ENCODE measurements at regions not wholly inside any gene's neighbourhood (a gene's known extent, or its start where the extent isn't known, plus 50 kb on each side); places are given as distances from the start of the nearest gene placed in this dataset.

DNA sequence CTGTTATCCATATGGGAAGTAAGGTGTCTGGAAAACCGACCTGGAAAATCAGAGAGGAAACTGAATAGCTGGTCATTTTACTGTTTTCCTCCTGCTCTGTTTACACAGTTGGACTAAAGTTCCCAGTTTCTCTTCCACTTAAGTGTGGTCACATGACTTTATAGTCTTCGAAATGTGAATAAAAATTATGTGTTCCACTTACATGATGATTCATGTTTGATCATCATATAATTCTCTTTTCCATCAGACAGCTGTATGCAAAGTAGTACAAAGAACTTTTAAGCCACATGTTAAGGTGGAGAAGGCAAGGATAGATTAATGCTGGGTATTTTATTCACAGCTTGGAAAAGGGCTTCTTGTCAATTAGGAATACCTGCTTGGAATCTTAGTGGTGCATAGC, 525.5 kb upstream of the BCHE start:
- Histone ChIP-seq H3K27ac (no peak overlapping the region), H3K9me3 (no peaks in the 10 kb centered on the region), H3K4me1 (no peaks in the 10 kb centered on the region), H3K27me3 (no peaks in the 10 kb centered on the region), H3K4me3 (no peak overlapping the region), H3K36me3 (no peaks in the 10 kb centered on the region)
- no peak for DNase-seq (ENCODE audit: low spot score)
- TF ChIP-seq, protein P1, sequence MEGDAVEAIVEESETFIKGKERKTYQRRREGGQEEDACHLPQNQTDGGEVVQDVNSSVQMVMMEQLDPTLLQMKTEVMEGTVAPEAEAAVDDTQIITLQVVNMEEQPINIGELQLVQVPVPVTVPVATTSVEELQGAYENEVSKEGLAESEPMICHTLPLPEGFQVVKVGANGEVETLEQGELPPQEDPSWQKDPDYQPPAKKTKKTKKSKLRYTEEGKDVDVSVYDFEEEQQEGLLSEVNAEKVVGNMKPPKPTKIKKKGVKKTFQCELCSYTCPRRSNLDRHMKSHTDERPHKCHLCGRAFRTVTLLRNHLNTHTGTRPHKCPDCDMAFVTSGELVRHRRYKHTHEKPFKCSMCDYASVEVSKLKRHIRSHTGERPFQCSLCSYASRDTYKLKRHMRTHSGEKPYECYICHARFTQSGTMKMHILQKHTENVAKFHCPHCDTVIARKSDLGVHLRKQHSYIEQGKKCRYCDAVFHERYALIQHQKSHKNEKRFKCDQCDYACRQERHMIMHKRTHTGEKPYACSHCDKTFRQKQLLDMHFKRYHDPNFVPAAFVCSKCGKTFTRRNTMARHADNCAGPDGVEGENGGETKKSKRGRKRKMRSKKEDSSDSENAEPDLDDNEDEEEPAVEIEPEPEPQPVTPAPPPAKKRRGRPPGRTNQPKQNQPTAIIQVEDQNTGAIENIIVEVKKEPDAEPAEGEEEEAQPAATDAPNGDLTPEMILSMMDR (IDR thresholded peaks at IDR 0.05), result no peak

DNA sequence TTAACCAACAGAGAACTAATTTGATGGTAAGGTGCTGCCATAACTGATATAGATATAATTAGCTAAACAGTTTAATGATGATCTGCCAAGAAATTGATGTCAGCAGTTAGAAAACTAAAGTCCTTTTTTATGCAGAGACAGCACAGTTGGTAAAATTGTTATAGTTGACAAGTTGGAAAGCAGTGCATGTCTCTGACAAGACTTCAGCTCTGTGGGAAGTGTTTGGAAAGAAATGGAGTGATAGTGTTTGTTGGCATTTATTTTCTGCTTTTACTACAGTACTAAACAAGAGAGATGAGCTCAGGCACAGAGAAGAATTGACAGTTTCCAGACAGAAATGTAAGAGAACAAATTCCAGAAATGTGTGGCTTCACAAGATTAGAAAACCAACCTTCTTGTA, 523.5 kb upstream of the BCHE start:
- DNase-seq (ENCODE audit: low spot score), result no peak
- Histone ChIP-seq H3K27me3 (no peaks in the 10 kb centered on the region), H3K9me3 (no peaks in the 10 kb centered on the region), H3K4me3 (no peak overlapping the region), H3K27ac (no peak overlapping the region), H3K4me1 (no peaks in the 10 kb centered on the region), H3K36me3 (no peaks in the 10 kb centered on the region)
- TF ChIP-seq, protein P1 (IDR thresholded peaks at IDR 0.05), result no peak

DNA sequence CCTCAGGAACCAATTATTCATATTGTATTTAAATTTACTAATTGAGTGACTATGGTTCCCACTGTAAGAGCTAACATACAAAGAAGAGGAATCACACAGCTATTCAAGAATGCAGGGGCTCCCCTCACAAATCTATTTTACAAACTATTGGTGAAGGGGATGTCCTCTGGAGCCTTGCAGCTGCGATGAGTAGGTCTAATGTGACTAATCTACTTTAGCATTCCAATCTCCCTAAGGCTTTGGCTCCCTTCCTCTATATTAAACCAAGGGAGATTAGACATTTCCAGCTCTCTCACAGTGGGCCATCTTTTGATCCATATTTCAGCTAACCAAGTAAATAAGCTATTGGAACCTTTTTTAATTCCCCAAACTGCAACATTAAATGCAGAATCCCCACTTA, 514.2 kb upstream of the BCHE start:
- no peak for DNase-seq (ENCODE audit: low spot score)

DNA sequence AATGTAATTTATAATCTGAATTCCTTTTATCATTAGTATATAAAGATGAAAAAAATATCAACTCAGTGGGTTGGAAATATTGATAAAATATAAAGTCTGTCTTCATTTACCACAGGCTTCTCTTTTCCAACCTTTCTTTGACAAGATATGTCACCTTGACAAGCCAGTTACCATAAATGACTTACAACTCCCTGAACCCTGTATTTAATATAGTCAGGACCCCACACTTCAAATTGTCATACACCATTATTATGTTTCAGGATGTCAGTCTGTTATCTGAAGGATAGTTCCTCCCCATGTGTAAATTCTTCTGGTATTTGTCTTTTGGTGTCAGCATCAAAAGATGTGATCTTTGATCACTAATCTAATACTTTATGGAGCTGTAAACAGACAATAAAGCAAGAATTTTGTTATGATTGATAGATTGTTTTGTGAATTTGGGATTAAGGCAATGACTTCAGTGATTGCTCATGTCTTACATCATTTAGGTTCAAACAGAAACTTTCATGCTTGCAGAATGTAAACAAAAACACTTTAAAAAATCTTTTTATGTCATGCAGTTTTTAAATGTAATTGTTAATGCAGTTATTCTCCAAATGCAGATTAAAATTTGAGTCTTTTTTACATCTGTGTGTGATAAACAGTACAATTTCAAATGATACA, 503.5 kb upstream of the BCHE start:
- no peaks in the 10 kb centered on the region for H3K36me3 ChIP-seq
- no peak for DNase-seq (ENCODE audit: low spot score)
- no peaks in the 10 kb centered on the region for H3K4me1 ChIP-seq
- no peak overlapping the region for H3K27ac ChIP-seq
- no peak overlapping the region for H3K4me3 ChIP-seq
- TF ChIP-seq, protein P1 (IDR thresholded peaks at IDR 0.05), result no peak
- no peaks in the 10 kb centered on the region for H3K27me3 ChIP-seq
- H3K9me3 ChIP-seq, result peaks cover 0 to 9% of the 10 kb centered on the region in 2 donors

More for the DNA sequence above, 514.2 kb upstream of the BCHE start:
- H3K36me3 ChIP-seq, result no peaks in the 10 kb centered on the region
- H3K9me3 ChIP-seq, result peaks cover 8 to 9% of the 10 kb centered on the region in 2 donors
- H3K4me1 ChIP-seq, result no peaks in the 10 kb centered on the region
- TF ChIP-seq, protein P1 (IDR thresholded peaks at IDR 0.05), result no peak
- no peak overlapping the region for H3K4me3 ChIP-seq
- H3K27ac ChIP-seq, result no peak overlapping the region
- H3K27me3 ChIP-seq, result no peaks in the 10 kb centered on the region

DNA sequence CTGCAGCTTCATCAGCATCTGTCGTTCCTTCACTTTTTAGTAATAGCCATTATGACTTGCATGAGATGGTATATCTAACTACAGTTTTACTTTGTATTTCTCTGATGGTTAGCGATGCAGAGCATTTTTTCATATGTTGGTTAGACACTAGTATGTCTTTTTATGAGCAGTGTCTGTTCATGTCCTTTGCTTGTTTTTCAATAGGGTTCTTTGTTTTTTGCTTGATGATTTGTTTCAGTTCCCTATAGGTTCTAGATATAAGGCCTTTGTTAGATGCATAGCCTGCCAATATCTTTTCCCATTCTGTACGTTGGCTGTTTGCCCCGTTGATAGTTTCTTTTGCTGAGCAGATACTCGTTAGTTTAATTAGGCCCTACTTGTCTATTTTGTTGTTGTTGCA, 487.2 kb upstream of the BCHE start:
- TF ChIP-seq, protein P1 (IDR thresholded peaks at IDR 0.05), result no peak
- no peaks in the 10 kb centered on the region for H3K4me1 ChIP-seq
- H3K4me3 ChIP-seq, result no peak overlapping the region
- H3K27ac ChIP-seq, result no peak overlapping the region
- H3K36me3 ChIP-seq, result no peaks in the 10 kb centered on the region
- no peaks in the 10 kb centered on the region for H3K27me3 ChIP-seq
- H3K9me3 ChIP-seq, result no peaks in the 10 kb centered on the region
- DNase-seq (ENCODE audit: low spot score), result no peak

DNA sequence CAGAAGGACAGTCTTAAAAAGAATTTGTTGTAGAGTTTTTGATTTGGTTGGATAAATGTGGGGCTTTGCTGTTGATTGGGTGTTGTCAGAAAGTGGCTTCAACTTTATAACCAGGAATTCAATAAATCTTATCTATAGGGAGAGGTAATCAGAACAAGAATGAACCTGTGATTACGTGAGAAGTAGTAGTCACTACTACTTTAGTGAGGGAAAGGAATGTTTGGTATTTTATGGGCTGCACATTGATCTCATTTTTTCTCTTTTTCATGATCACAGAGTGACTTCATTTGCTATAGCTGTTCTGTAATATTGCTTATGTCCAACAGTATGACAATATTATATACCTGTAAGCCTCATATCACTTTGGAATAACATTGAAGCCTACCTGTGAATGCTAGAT, 485.2 kb upstream of the BCHE start:
- TF ChIP-seq, protein P1 (IDR thresholded peaks at IDR 0.05), result no peak
- no peaks in the 10 kb centered on the region for H3K9me3 ChIP-seq
- H3K27me3 ChIP-seq, result no peaks in the 10 kb centered on the region
- H3K4me1 ChIP-seq, result no peaks in the 10 kb centered on the region
- no peak overlapping the region for H3K27ac ChIP-seq
- no peaks in the 10 kb centered on the region for H3K36me3 ChIP-seq
- no peak for DNase-seq (ENCODE audit: low spot score)
- H3K4me3 ChIP-seq, result no peak overlapping the region
